ENCODE measurements at regions not wholly inside any gene's neighbourhood (a gene's known extent, or its start where the extent isn't known, plus 50 kb on each side); places are given as distances from the start of the nearest gene placed in this dataset.

GRCh38 chr2:12988279-12988678 is 271.5 kb downstream of the TRIB2 start:
- intact Hi-C loops (cut with micrococcal nuclease), result no loop called here
- no peak for DNase-seq
- ATAC-seq, result no peak

GRCh38 chr2:12990523-12990922 is 273.8 kb downstream of the TRIB2 start:
- intact Hi-C loops (cut with micrococcal nuclease), result no loop called here
- no peak for ATAC-seq

GRCh38 chr2:12998685-12999084 is 281.9 kb downstream of the TRIB2 start:
- intact Hi-C loops (cut with micrococcal nuclease), result no loop called here
- ATAC-seq (no peak), DNase-seq (no peak)

More at GRCh38 chr2:12990523-12990922, 273.8 kb downstream of the TRIB2 start:
- no peak for DNase-seq

- intact Hi-C loops (cut with micrococcal nuclease), result loop anchor here (5.0 kb wide), 1 partner anchor 184 kb away; no protein-coding TSS in a partner anchor
- DNase-seq (peak; percentile 33), ATAC-seq (peak; percentile 85)
Observed at GRCh38 chr2:13000664-13001363, 284.1 kb downstream of the TRIB2 start.

GRCh38 chr2:13001408-13001807 is 284.7 kb downstream of the TRIB2 start:
- ATAC-seq (peak; percentile 11), DNase-seq (no peak)
- intact Hi-C loops (cut with micrococcal nuclease), result loop anchor here (5.0 kb wide), 1 partner anchor 184 kb away; no protein-coding TSS in a partner anchor

- no peak for DNase-seq
- intact Hi-C loops (cut with micrococcal nuclease), result loop anchor here (5.0 kb wide), 1 partner anchor 185 kb away; no protein-coding TSS in a partner anchor
Observed at GRCh38 chr2:13002536-13003331, 286.0 kb downstream of the TRIB2 start.

GRCh38 chr2:13003500-13003899 is 286.8 kb downstream of the TRIB2 start:
- DNase-seq, result no peak
- intact Hi-C loops (cut with micrococcal nuclease), result loop anchor here (5.0 kb wide), 1 partner anchor 186 kb away; no protein-coding TSS in a partner anchor
- no peak for ATAC-seq

More at GRCh38 chr2:13002536-13003331, 286.0 kb downstream of the TRIB2 start:
- no peak for ATAC-seq

GRCh38 chr2:13005048-13005447 is 288.3 kb downstream of the TRIB2 start:
- DNase-seq, result no peak
- intact Hi-C loops (cut with micrococcal nuclease), result loop anchor here (5.0 kb wide), 3 partner anchors 73 to 1178 kb away; no protein-coding TSS in a partner anchor
- ATAC-seq, result no peak

GRCh38 chr2:13005761-13006335 is 289.1 kb downstream of the TRIB2 start:
- intact Hi-C loops (cut with micrococcal nuclease), result loop anchor here (5.0 kb wide), 3 partner anchors 74 to 1179 kb away; no protein-coding TSS in a partner anchor
- ATAC-seq (peak; percentile 38), DNase-seq (no peak)

- ATAC-seq (peak; percentile 41), DNase-seq (no peak)
- intact Hi-C loops (cut with micrococcal nuclease), result loop anchor here (5.0 kb wide), 3 partner anchors 74 to 1179 kb away; no protein-coding TSS in a partner anchor
Observed at GRCh38 chr2:13006426-13006825, 289.7 kb downstream of the TRIB2 start.

GRCh38 chr2:13006829-13007717 is 290.3 kb downstream of the TRIB2 start:
- peak; percentile 91 for ATAC-seq
- intact Hi-C loops (cut with micrococcal nuclease), result loop anchor here (5.0 kb wide), 3 partner anchors 75 to 1180 kb away; no protein-coding TSS in a partner anchor
- peak; percentile 42 for DNase-seq

GRCh38 chr2:13009027-13009642 is 292.4 kb downstream of the TRIB2 start:
- intact Hi-C loops (cut with micrococcal nuclease), result loop anchor here (5.0 kb wide), 3 partner anchors 77 to 1182 kb away; no protein-coding TSS in a partner anchor
- ATAC-seq, result no peak
- no peak for DNase-seq

GRCh38 chr2:13010283-13010682 is 293.5 kb downstream of the TRIB2 start:
- intact Hi-C loops (cut with micrococcal nuclease), result no loop called here
- no peak for DNase-seq
- no peak for ATAC-seq

GRCh38 chr2:13014783-13015182 is 298.0 kb downstream of the TRIB2 start:
- ATAC-seq, result no peak
- intact Hi-C loops (cut with micrococcal nuclease), result no loop called here

GRCh38 chr2:13015532-13016320 is 299.0 kb downstream of the TRIB2 start:
- intact Hi-C loops (cut with micrococcal nuclease), result no loop called here
- ATAC-seq, result no peak
- no peak for DNase-seq

More at GRCh38 chr2:13014783-13015182, 298.0 kb downstream of the TRIB2 start:
- no peak for DNase-seq

GRCh38 chr2:13018490-13018889 is 301.8 kb downstream of the TRIB2 start:
- no peak for DNase-seq
- intact Hi-C loops (cut with micrococcal nuclease), result no loop called here
- ATAC-seq, result no peak

GRCh38 chr2:13019781-13020180 is 303.0 kb downstream of the TRIB2 start:
- intact Hi-C loops (cut with micrococcal nuclease), result no loop called here
- ATAC-seq, result no peak
- DNase-seq, result no peak
